Posterior cingulate gyrus (tissue), 11 donors: ENCODE measurements at regions not wholly inside any gene's neighbourhood (a gene's known extent, or its start where the extent isn't known, plus 50 kb on each side); places are given as distances from the start of the nearest gene placed in this dataset.
A peak's percentile ranks its signal among the peaks of the same experiment; 100 is the strongest.

Experiments
- DNase-seq, 10 donors: peaks; one replicate each; pipeline versions ENCODE4 v3.0.0 to v3.0.0-alpha.2; 2020 to 2021; ENCODE audit warnings: mixed read lengths in 3 of 10
- intact Hi-C: fragments of 100-400 bp; cut with DNase I; formaldehyde crosslinking; loops from one replicate; pipeline ENCODE4 v1.15.1; 2023

DNA sequence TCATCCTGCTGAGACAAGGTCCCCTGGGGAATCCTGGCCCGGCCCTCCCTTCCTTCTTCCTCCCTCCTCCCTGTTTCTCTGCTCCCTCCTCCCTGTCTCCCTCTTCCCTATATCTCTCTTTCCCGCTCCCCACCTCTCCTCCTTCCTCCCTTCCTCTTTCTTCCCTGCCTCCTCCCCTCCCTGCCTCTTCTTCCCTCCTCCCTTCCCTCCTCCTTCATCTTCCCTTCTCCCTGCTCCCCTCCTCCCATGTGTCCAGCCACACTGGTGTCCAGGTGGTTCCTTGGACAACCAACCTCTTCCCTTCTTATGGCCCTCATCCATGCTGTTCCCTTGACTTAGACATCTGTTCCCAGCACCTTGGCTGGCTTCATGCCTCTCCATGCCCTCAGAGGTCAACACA lies 258.1 kb downstream of the MN1 start:
- intact Hi-C loops, result no loop called here
- no peak for DNase-seq

GRCh38 chr22:27545085-27545484 lies 256.5 kb downstream of the MN1 start:
- no peak for DNase-seq
- intact Hi-C loops, result no loop called here

- intact Hi-C loops, result no loop called here
- no peak for DNase-seq
Observed at GRCh38 chr22:27546157-27546935, 255.2 kb downstream of the MN1 start.

DNA sequence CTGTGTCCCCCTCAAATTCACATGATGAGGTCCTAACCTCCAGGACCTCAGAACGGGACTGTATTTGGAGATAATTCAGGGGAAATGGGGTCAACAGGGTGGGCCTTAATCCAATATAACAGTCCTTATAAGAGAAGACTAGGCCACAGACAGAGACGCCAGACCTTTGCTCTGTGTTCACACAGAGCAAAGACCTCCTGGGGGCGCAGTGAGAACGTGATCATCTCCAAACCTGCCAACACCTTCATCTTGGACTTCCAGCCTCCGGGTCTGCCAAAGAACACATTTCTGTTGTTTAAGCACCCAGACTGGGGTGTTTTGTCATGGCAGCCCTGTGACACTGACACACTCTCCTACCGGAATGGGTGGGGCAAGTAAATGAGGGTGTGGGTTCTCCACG lies 250.2 kb downstream of the MN1 start:
- DNase-seq, result no peak
- intact Hi-C loops, result no loop called here

GRCh38 chr22:27552176-27552575 lies 249.4 kb downstream of the MN1 start:
- no peak for DNase-seq
- intact Hi-C loops, result no loop called here

- intact Hi-C loops, result no loop called here
- no peak for DNase-seq
Observed at GRCh38 chr22:27552863-27553262, 248.7 kb downstream of the MN1 start.

DNA sequence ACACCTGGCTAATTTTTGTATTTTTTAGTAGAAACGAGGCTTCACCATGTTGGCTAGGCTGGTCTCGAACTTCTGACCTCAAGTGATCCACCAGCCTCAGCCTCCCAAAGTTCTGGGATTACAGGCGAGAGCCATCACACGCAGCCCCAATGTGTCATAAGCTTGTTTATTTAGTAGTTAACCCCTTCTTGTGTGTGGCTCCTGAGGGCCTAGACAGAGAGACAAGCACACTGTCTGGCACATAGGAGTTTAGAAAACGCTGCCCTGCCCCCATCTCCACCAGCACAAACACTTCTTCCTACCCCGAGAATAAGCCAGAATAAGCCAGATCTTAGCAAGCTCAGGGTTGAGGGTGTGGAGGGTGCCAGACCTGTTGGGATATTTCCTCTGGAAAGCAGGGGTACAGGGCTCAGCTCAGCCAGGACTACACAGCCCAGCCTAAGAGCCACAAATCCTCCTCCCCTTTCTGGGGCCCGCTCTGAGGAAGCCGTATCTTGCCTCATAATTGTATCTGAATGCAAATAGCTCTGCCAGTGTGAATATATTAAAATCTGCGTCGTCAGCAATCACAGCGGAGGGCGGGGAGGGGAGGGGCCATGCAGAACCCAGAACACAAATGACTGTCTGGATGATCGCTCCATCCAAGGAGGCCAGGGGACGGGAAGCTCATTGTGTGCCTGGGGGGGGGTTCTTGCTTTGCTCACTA lies 247.3 kb downstream of the MN1 start:
- intact Hi-C loops, result no loop called here
- peak in 4 of 10 donors; percentile 10 to 27 (median 22) for DNase-seq

GRCh38 chr22:27554841-27555456 lies 246.6 kb downstream of the MN1 start:
- intact Hi-C loops, result no loop called here
- DNase-seq, result no peak

- intact Hi-C loops, result no loop called here
- DNase-seq, result peak in 1 of 10 donors; percentile 44
Observed at GRCh38 chr22:27556371-27556770, 245.2 kb downstream of the MN1 start.

GRCh38 chr22:27557286-27558008 lies 244.1 kb downstream of the MN1 start:
- peak in 1 of 10 donors; percentile 33 for DNase-seq
- intact Hi-C loops, result no loop called here

DNA sequence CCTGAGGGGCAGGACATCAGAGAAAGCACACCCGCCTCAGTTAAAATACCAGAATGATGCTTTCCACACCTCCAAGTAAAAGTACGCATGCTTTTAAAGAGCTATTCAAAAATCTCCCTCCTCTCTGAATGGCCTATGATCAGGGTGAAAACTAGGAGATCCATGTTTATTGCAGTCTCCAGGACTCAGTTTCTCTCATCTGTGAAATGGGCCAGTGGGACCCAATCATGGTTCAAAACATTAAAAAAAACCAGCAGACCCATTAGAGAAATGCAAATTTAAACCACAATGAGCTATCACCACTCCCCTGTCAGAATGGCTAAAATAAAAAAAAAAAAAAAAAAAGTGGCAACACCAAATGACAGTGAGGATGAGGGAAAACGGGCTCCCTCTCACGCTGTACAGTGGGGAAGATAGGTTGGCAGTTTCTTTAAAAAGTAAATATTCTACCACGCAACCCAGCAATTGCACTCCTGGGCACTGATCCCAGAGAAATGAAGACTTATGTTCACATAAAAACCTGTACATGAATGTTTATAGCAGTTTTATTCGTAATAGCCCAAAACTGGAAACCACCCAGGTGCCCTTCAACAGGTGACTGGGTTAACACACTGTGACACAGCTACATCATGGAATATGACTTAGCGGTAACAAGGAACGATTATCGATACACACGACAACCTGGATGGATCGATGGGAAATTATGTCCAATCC lies 242.7 kb downstream of the MN1 start:
- DNase-seq, result peak in 1 of 10 donors; percentile 15

GRCh38 chr22:27560781-27561180 lies 240.8 kb downstream of the MN1 start:
- intact Hi-C loops, result no loop called here
- DNase-seq, result peak in 1 of 10 donors; percentile 46

More for the DNA sequence above, 242.7 kb downstream of the MN1 start:
- intact Hi-C loops, result no loop called here

DNA sequence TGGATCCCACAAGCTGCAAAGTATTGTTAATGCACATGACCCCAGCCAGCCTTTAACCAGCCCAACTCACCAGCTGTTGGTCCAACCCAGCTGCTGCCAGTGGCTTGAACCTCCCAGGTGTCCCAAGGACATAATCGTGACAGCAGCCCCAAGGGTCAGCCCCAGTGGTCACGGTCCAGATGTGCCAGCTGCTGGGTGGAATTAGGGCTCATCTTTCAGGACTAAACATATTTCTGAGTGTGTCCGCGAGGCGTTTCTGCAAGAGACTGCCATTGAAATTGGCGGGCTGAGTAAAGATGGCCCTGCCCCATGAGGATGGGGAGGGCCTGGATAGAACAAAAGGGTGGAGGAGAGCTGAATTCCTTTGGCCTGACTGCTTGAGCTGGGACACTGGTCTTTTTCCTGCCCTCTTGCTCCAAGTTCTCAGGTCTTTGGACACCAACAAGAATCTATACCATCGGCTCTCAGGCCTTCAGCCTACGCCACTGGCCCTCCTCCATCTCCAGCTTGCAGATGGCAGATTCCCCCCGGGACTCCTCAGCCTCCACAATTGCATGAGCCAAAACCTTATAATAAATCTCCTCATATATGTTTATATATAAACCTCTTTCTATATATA lies 240.2 kb downstream of the MN1 start:
- intact Hi-C loops, result no loop called here
- DNase-seq, result peak in 1 of 10 donors; percentile 9

- intact Hi-C loops, result no loop called here
- no peak for DNase-seq
Observed at GRCh38 chr22:27564806-27565205, 236.8 kb downstream of the MN1 start.

DNA sequence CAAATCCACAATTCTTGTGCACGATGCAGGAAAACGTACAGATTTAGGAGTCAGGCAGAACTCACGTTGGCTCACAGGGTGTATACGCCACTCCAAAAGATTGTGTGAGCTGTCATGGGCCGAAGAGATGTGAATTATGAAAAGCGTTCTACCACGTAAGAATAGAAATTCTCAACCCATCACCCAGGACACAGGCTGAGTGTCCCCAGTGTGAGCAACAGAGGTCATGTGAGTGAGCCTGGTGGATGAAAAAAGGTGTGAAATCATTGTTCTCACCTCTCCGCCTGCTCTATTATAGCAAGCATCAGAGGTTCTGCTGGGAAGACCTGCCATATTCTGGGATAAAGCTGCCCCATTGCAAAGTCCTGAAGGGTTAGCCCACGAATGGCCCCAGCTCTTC lies 235.0 kb downstream of the MN1 start:
- DNase-seq, result no peak
- intact Hi-C loops, result no loop called here

DNA sequence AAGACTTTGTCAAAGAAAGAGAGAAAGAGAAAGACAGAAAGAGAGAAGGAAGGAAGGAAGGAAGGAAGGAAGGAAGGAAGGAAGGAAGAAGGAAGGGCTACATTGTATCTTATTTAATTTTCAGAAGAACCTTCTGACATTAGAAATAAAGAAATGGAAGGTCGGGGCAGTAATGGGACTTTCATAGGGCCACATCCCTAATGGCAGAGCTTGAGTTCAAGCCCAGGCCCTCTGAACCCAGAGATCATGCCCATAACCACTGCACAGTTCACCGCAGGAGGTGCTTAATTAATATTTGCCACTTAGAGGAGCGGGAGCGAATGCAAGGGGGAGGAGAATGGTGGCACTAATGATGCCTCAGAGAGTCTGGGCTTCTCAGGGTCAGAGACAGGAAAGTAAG lies 233.3 kb downstream of the MN1 start:
- intact Hi-C loops, result no loop called here

DNA sequence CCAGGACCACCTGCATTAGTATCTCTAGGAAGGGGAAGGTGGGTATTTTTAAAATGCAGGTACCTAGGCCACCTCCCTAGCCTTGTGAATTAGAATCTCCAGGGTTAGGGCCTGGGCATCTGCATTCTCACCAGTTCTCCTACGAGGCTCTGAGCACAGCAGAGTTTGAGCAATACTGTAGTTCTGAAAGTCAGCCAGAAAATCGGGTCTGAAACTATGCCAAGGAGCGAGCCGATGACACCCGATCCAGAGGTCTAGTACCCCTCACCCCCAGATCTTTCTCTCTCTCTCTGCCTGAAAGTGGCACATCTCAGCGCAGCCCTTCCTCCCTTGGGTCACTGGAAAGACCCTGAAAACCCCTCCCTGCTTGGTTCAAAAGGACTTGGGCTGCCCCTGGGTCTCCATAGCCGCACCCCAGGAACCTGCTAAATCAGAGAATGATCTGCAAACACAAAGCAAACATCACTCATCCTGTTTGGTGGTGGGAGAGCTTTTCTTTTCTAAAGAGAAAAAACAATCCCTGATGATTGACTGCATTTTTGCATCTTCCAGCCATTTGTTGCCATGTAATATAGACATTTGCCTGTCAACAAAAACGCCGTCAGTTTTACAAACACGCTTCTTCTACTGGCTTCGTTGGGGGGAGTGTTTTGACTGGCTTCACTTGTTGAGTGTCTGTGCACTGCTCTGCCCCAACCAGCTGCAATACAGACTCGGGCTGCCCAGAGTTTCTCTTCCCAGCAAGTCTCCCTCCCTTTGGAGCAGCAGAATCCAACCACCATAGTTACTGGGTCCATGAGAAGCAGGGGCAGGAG lies 229.9 kb downstream of the MN1 start:
- DNase-seq, result no peak
- intact Hi-C loops, result no loop called here

More for the DNA sequence above, 233.3 kb downstream of the MN1 start:
- DNase-seq, result no peak

GRCh38 chr22:27572278-27572666 lies 229.3 kb downstream of the MN1 start:
- no peak for DNase-seq
- intact Hi-C loops, result no loop called here
